ENCODE measurements at regions not wholly inside any gene's neighbourhood (a gene's known extent, or its start where the extent isn't known, plus 50 kb on each side); places are given as distances from the start of the nearest gene placed in this dataset.

- no peak for DNase-seq
These were observed 106.0 kb upstream of the CCDC196 start for GRCh38 chr14:66380143-66380542.

GRCh38 chr14:66381755-66382154 lies 104.4 kb upstream of the CCDC196 start:
- no peak for DNase-seq

GRCh38 chr14:66383257-66383656 lies 102.9 kb upstream of the CCDC196 start:
- DNase-seq, result no peak

GRCh38 chr14:66383771-66384170 lies 102.4 kb upstream of the CCDC196 start:
- no peak for DNase-seq

- DNase-seq, result no peak
These were observed 97.7 kb upstream of the CCDC196 start for GRCh38 chr14:66388516-66388915.

- no peak for DNase-seq
These were observed 96.7 kb upstream of the CCDC196 start for GRCh38 chr14:66389481-66389880.

- DNase-seq, result no peak
These were observed 90.9 kb upstream of the CCDC196 start for GRCh38 chr14:66395300-66395699.

GRCh38 chr14:66396164-66396563 lies 90.0 kb upstream of the CCDC196 start:
- DNase-seq, result no peak

- no peak for DNase-seq
These were observed 87.7 kb upstream of the CCDC196 start for GRCh38 chr14:66398437-66398836.

- DNase-seq, result no peak
These were observed 84.6 kb upstream of the CCDC196 start for GRCh38 chr14:66401449-66402095.

GRCh38 chr14:66403183-66403582 lies 83.0 kb upstream of the CCDC196 start:
- DNase-seq, result no peak

GRCh38 chr14:66404051-66404545 lies 82.1 kb upstream of the CCDC196 start:
- DNase-seq, result no peak

- no peak for DNase-seq
These were observed 81.0 kb upstream of the CCDC196 start for GRCh38 chr14:66405158-66405557.

GRCh38 chr14:66413901-66414300 lies 72.3 kb upstream of the CCDC196 start:
- no peak for DNase-seq

- DNase-seq, result no peak
These were observed 71.7 kb upstream of the CCDC196 start for GRCh38 chr14:66414511-66414910.

GRCh38 chr14:66420251-66421006 lies 65.7 kb upstream of the CCDC196 start:
- DNase-seq, result no peak

GRCh38 chr14:66421990-66422946 lies 63.9 kb upstream of the CCDC196 start:
- no peak for DNase-seq

GRCh38 chr14:66425402-66425801 lies 60.8 kb upstream of the CCDC196 start:
- no peak for DNase-seq

GRCh38 chr14:66426451-66426850 lies 59.7 kb upstream of the CCDC196 start:
- no peak for DNase-seq

- DNase-seq, result no peak
These were observed 53.8 kb upstream of the CCDC196 start for GRCh38 chr14:66432334-66432733.

- no peak for DNase-seq
These were observed 51.7 kb upstream of the CCDC196 start for GRCh38 chr14:66434464-66434863.

- no peak for DNase-seq
These were observed 50.5 kb upstream of the CCDC196 start for GRCh38 chr14:66435683-66436082.

Measured in activated T-cell treated with anti-CD3 and anti-CD28 coated beads, Interleukin-2, amount 50 U/mL, for 48 hours (primary cell).